ENCODE measurements at regions not wholly inside any gene's neighbourhood (a gene's known extent, or its start where the extent isn't known, plus 50 kb on each side); places are given as distances from the start of the nearest gene placed in this dataset.

- Mint-ChIP-seq H3K27ac (no peak overlapping the region), H3K36me3 (no peaks in the 10 kb centered on the region), H3K4me1 (peaks cover 0 to 8% (median 4%) of the 10 kb centered on the region in 3 donors), H3K27me3 (peaks cover 16 to 28% of the 10 kb centered on the region in 2 donors), H3K9me3 (peaks cover 0 to 3% (median 0%) of the 10 kb centered on the region in 5 donors), H3K4me3 (peak overlapping the region in 1 of 7 donors; percentile 13)
- Histone ChIP-seq H3K27me3 (ENCODE audit: insufficient read depth, low read length, poor library complexity, severe bottlenecking) (peaks cover 8% of the 10 kb centered on the region), H3K36me3 (ENCODE audit: insufficient read depth, low read length) (no peaks in the 10 kb centered on the region), H3K4me1 (ENCODE audit: insufficient read depth, low read length) (no peaks in the 10 kb centered on the region), H3K4me3 (ENCODE audit: low read length) (no peak overlapping the region), H3K27ac (ENCODE audit: low read depth, low read length) (no peak overlapping the region), H3K9me3 (ENCODE audit: low read length) (no peaks in the 10 kb centered on the region)
- DNase-seq, result no peak
- ChIA-PET POLR2A (no interaction called here), CTCF (no interaction called here)
Measured at GRCh38 chrX:37904833-37905232, 57.5 kb upstream of the DYNLT3 start.

GRCh38 chrX:37905436-37906147 lies 58.2 kb upstream of the DYNLT3 start:
- H3K9me3 ChIP-seq (ENCODE audit: low read length), result no peaks in the 10 kb centered on the region
- no peaks in the 10 kb centered on the region for H3K4me1 ChIP-seq (ENCODE audit: insufficient read depth, low read length)
- H3K27ac Mint-ChIP-seq, result no peak overlapping the region
- H3K27me3 ChIP-seq (ENCODE audit: insufficient read depth, low read length, poor library complexity, severe bottlenecking), result peaks cover 8% of the 10 kb centered on the region
- H3K36me3 Mint-ChIP-seq, result no peaks in the 10 kb centered on the region
- H3K4me3 Mint-ChIP-seq, result peak overlapping the region in 1 of 7 donors; percentile 81
- ChIA-PET CTCF (no interaction called here), POLR2A (no interaction called here)
- peaks cover 0 to 8% (median 4%) of the 10 kb centered on the region in 3 donors for H3K4me1 Mint-ChIP-seq
- H3K9me3 Mint-ChIP-seq, result peaks cover 0 to 3% (median 0%) of the 10 kb centered on the region in 5 donors
- H3K27me3 Mint-ChIP-seq, result peaks cover 16 to 28% of the 10 kb centered on the region in 2 donors
- H3K36me3 ChIP-seq (ENCODE audit: insufficient read depth, low read length), result no peaks in the 10 kb centered on the region
- no peak overlapping the region for H3K27ac ChIP-seq (ENCODE audit: low read depth, low read length)
- H3K4me3 ChIP-seq (ENCODE audit: low read length), result no peak overlapping the region
- DNase-seq, result peak in 1 of 5 donors; percentile 1

- no peak overlapping the region for H3K27ac ChIP-seq (ENCODE audit: low read depth, low read length)
- peaks cover 0 to 8% (median 4%) of the 10 kb centered on the region in 3 donors for H3K4me1 Mint-ChIP-seq
- H3K4me3 Mint-ChIP-seq, result peak overlapping the region in 1 of 7 donors; percentile 14
- H3K36me3 ChIP-seq (ENCODE audit: insufficient read depth, low read length), result no peaks in the 10 kb centered on the region
- no peak for DNase-seq
- H3K4me1 ChIP-seq (ENCODE audit: insufficient read depth, low read length), result no peaks in the 10 kb centered on the region
- peaks cover 8% of the 10 kb centered on the region for H3K27me3 ChIP-seq (ENCODE audit: insufficient read depth, low read length, poor library complexity, severe bottlenecking)
- no peaks in the 10 kb centered on the region for H3K36me3 Mint-ChIP-seq
- H3K9me3 Mint-ChIP-seq, result peaks cover 0 to 3% (median 0%) of the 10 kb centered on the region in 5 donors
- no peak overlapping the region for H3K4me3 ChIP-seq (ENCODE audit: low read length)
- ChIA-PET CTCF (no interaction called here), POLR2A (no interaction called here)
- H3K27me3 Mint-ChIP-seq, result peaks cover 16 to 28% of the 10 kb centered on the region in 2 donors
- H3K9me3 ChIP-seq (ENCODE audit: low read length), result no peaks in the 10 kb centered on the region
- no peak overlapping the region for H3K27ac Mint-ChIP-seq
Measured at GRCh38 chrX:37906357-37906756, 59.0 kb upstream of the DYNLT3 start.

GRCh38 chrX:37910186-37910585 lies 62.8 kb upstream of the DYNLT3 start:
- H3K4me1 Mint-ChIP-seq, result peaks cover 5 to 14% (median 11%) of the 10 kb centered on the region in 3 donors
- H3K9me3 ChIP-seq (ENCODE audit: low read length), result no peaks in the 10 kb centered on the region
- H3K9me3 Mint-ChIP-seq, result no peaks in the 10 kb centered on the region
- H3K4me3 ChIP-seq (ENCODE audit: low read length), result no peak overlapping the region
- no peak overlapping the region for H3K27ac ChIP-seq (ENCODE audit: low read depth, low read length)
- ChIA-PET POLR2A (no interaction called here), CTCF (no interaction called here)
- H3K36me3 Mint-ChIP-seq, result no peaks in the 10 kb centered on the region
- no peak overlapping the region for H3K4me3 Mint-ChIP-seq
- peaks cover 2% of the 10 kb centered on the region for H3K27me3 ChIP-seq (ENCODE audit: insufficient read depth, low read length, poor library complexity, severe bottlenecking)
- peaks cover 12 to 14% of the 10 kb centered on the region in 2 donors for H3K27me3 Mint-ChIP-seq
- H3K4me1 ChIP-seq (ENCODE audit: insufficient read depth, low read length), result no peaks in the 10 kb centered on the region
- no peak overlapping the region for H3K27ac Mint-ChIP-seq
- no peaks in the 10 kb centered on the region for H3K36me3 ChIP-seq (ENCODE audit: insufficient read depth, low read length)
- DNase-seq, result no peak

- H3K4me3 Mint-ChIP-seq, result no peak overlapping the region
- no peaks in the 10 kb centered on the region for H3K9me3 Mint-ChIP-seq
- H3K27me3 Mint-ChIP-seq, result peaks cover 5 to 8% of the 10 kb centered on the region in 2 donors
- H3K4me1 Mint-ChIP-seq, result peaks cover 5 to 6% (median 6%) of the 10 kb centered on the region in 3 donors
- DNase-seq, result no peak
- Histone ChIP-seq H3K27me3 (ENCODE audit: insufficient read depth, low read length, poor library complexity, severe bottlenecking) (no peaks in the 10 kb centered on the region), H3K36me3 (ENCODE audit: insufficient read depth, low read length) (no peaks in the 10 kb centered on the region), H3K9me3 (ENCODE audit: low read length) (no peaks in the 10 kb centered on the region), H3K27ac (ENCODE audit: low read depth, low read length) (no peak overlapping the region), H3K4me1 (ENCODE audit: insufficient read depth, low read length) (no peaks in the 10 kb centered on the region), H3K4me3 (ENCODE audit: low read length) (no peak overlapping the region)
- H3K36me3 Mint-ChIP-seq, result no peaks in the 10 kb centered on the region
- ChIA-PET CTCF (no interaction called here), POLR2A (no interaction called here)
- no peak overlapping the region for H3K27ac Mint-ChIP-seq
Measured at GRCh38 chrX:37912304-37912703, 64.9 kb upstream of the DYNLT3 start.

GRCh38 chrX:37912777-37913176 lies 65.4 kb upstream of the DYNLT3 start:
- no peaks in the 10 kb centered on the region for H3K9me3 Mint-ChIP-seq
- no peak overlapping the region for H3K4me3 Mint-ChIP-seq
- H3K27me3 ChIP-seq (ENCODE audit: insufficient read depth, low read length, poor library complexity, severe bottlenecking), result no peaks in the 10 kb centered on the region
- POLR2A ChIA-PET, result no interaction called here
- no peaks in the 10 kb centered on the region for H3K36me3 Mint-ChIP-seq
- CTCF ChIA-PET, result no interaction called here
- peaks cover 5 to 6% (median 6%) of the 10 kb centered on the region in 3 donors for H3K4me1 Mint-ChIP-seq
- no peaks in the 10 kb centered on the region for H3K4me1 ChIP-seq (ENCODE audit: insufficient read depth, low read length)
- DNase-seq, result no peak
- H3K36me3 ChIP-seq (ENCODE audit: insufficient read depth, low read length), result no peaks in the 10 kb centered on the region
- H3K9me3 ChIP-seq (ENCODE audit: low read length), result no peaks in the 10 kb centered on the region
- H3K27me3 Mint-ChIP-seq, result peaks cover 3 to 8% of the 10 kb centered on the region in 2 donors
- H3K27ac Mint-ChIP-seq, result no peak overlapping the region
- H3K4me3 ChIP-seq (ENCODE audit: low read length), result no peak overlapping the region
- no peak overlapping the region for H3K27ac ChIP-seq (ENCODE audit: low read depth, low read length)

- peaks cover 0 to 2% (median 0%) of the 10 kb centered on the region in 5 donors for H3K9me3 Mint-ChIP-seq
- POLR2A ChIA-PET, result no interaction called here
- no peak overlapping the region for H3K27ac Mint-ChIP-seq
- no peak overlapping the region for H3K4me3 Mint-ChIP-seq
- Histone ChIP-seq H3K27ac (ENCODE audit: low read depth, low read length) (no peak overlapping the region), H3K4me1 (ENCODE audit: insufficient read depth, low read length) (no peaks in the 10 kb centered on the region), H3K27me3 (ENCODE audit: insufficient read depth, low read length, poor library complexity, severe bottlenecking) (no peaks in the 10 kb centered on the region), H3K4me3 (ENCODE audit: low read length) (no peak overlapping the region), H3K36me3 (ENCODE audit: insufficient read depth, low read length) (no peaks in the 10 kb centered on the region), H3K9me3 (ENCODE audit: low read length) (no peaks in the 10 kb centered on the region)
- no peak for DNase-seq
- CTCF ChIA-PET, result no interaction called here
- peaks cover 3 to 7% of the 10 kb centered on the region in 2 donors for H3K27me3 Mint-ChIP-seq
- no peaks in the 10 kb centered on the region for H3K36me3 Mint-ChIP-seq
- no peaks in the 10 kb centered on the region for H3K4me1 Mint-ChIP-seq
Measured at GRCh38 chrX:37918168-37918567, 70.8 kb upstream of the DYNLT3 start.

GRCh38 chrX:37918703-37919102 lies 71.3 kb upstream of the DYNLT3 start:
- H3K4me1 ChIP-seq (ENCODE audit: insufficient read depth, low read length), result no peaks in the 10 kb centered on the region
- Mint-ChIP-seq H3K27me3 (peaks cover 0 to 7% of the 10 kb centered on the region in 2 donors), H3K36me3 (no peaks in the 10 kb centered on the region), H3K4me1 (no peaks in the 10 kb centered on the region), H3K27ac (no peak overlapping the region), H3K9me3 (peaks cover 0 to 2% (median 0%) of the 10 kb centered on the region in 5 donors), H3K4me3 (no peak overlapping the region)
- POLR2A ChIA-PET, result no interaction called here
- DNase-seq, result no peak
- H3K9me3 ChIP-seq (ENCODE audit: low read length), result no peaks in the 10 kb centered on the region
- no peak overlapping the region for H3K27ac ChIP-seq (ENCODE audit: low read depth, low read length)
- H3K36me3 ChIP-seq (ENCODE audit: insufficient read depth, low read length), result no peaks in the 10 kb centered on the region
- CTCF ChIA-PET, result no interaction called here
- H3K27me3 ChIP-seq (ENCODE audit: insufficient read depth, low read length, poor library complexity, severe bottlenecking), result no peaks in the 10 kb centered on the region
- no peak overlapping the region for H3K4me3 ChIP-seq (ENCODE audit: low read length)
